Endodermal cell (in vitro differentiated cells): ENCODE measurements at regions not wholly inside any gene's neighbourhood (a gene's known extent, or its start where the extent isn't known, plus 50 kb on each side); places are given as distances from the start of the nearest gene placed in this dataset.
"Not testable (repeated sequence)": the region's sequence is repeated elsewhere in the genome, so short reads cannot be mapped to it uniquely, and the experiment has no call there.

ENCODE experiments used
- DNase-seq: peaks from one replicate; pipeline ENCODE4 v3.0.0-alpha.2; 2017
- H3K27ac ChIP-seq: 2 replicates; pipeline ENCODE4 v1.5.1; 2013; ENCODE audit warnings: mild to moderate bottlenecking, low read depth, low read length, moderate library complexity
- H3K27me3 ChIP-seq: 2 replicates; pipeline ENCODE4 v1.6.1; 2013; ENCODE audit warnings: mild to moderate bottlenecking, low read length, moderate library complexity; ENCODE audit not compliant: insufficient read depth, control insufficient read depth, poor library complexity, severe bottlenecking
- H3K36me3 ChIP-seq: 2 replicates; pipeline ENCODE4 v1.7.0; 2013; ENCODE audit warnings: mild to moderate bottlenecking, low read length, moderate library complexity; ENCODE audit not compliant: control insufficient read depth, insufficient read depth
- H3K4me1 ChIP-seq: one replicate; pipeline ENCODE4 v1.7.0; 2013; ENCODE audit warnings: low read length; ENCODE audit not compliant: control insufficient read depth, insufficient read depth
- H3K4me3 ChIP-seq: 2 replicates; pipeline ENCODE4 v1.5.1; 2013; ENCODE audit warnings: mild to moderate bottlenecking, low read length, moderate library complexity
- H3K9ac ChIP-seq: 2 replicates; pipeline ENCODE4 v1.6.1; 2013; ENCODE audit warnings: mild to moderate bottlenecking, low read length, moderate library complexity; ENCODE audit not compliant: poor library complexity, severe bottlenecking; ENCODE audit errors: extremely low read depth
- H3K9me3 ChIP-seq: 2 replicates; pipeline ENCODE4 v1.6.1; 2013; ENCODE audit warnings: mild to moderate bottlenecking, low read length, moderate library complexity; ENCODE audit not compliant: control insufficient read depth
- H3K27ac Mint-ChIP-seq: 2 replicates; pipeline ENCODE4 v1.8.0; 2020; ENCODE audit warnings: mixed read lengths
- H3K27me3 Mint-ChIP-seq: 2 replicates; pipeline ENCODE4 v1.8.0; 2021; ENCODE audit warnings: mild to moderate bottlenecking, mixed read lengths; ENCODE audit not compliant: insufficient read depth
- H3K36me3 Mint-ChIP-seq: 2 replicates; pipeline ENCODE4 v1.8.0; 2020; ENCODE audit warnings: low read depth, mixed read lengths
- H3K4me1 Mint-ChIP-seq: 2 replicates; pipeline ENCODE4 v1.8.0; 2020; ENCODE audit warnings: mixed read lengths
- H3K4me3 Mint-ChIP-seq: 2 replicates; pipeline ENCODE4 v1.8.0; 2020; ENCODE audit warnings: mild to moderate bottlenecking, moderate library complexity, mixed read lengths
- H3K9me3 Mint-ChIP-seq: 2 replicates; pipeline ENCODE4 v1.8.0; 2020; ENCODE audit warnings: mild to moderate bottlenecking, mixed read lengths
- WGBS, 2 experiments: methylation state at CpG; one replicate each; pipeline versions ENCODE4 v1.1.5 to v1.1.7; 2013; ENCODE audit warnings: missing lambda C conversion rate in 2 of 2, mixed read lengths in 1 of 2; ENCODE audit not compliant: insufficient coverage in 1 of 2, insufficient read length in 1 of 2; 5-methylcytosine and 5-hydroxymethylcytosine counted together
- TF ChIP-seq, protein P1 (sequence below): fragments of 200-600 bp; sonication (generic); conservative IDR thresholded peaks from 2 replicates; pipeline ENCODE4 v1.5.0; 2021; ENCODE audit warnings: antibody characterized with exemption, mild to moderate bottlenecking

DNA sequence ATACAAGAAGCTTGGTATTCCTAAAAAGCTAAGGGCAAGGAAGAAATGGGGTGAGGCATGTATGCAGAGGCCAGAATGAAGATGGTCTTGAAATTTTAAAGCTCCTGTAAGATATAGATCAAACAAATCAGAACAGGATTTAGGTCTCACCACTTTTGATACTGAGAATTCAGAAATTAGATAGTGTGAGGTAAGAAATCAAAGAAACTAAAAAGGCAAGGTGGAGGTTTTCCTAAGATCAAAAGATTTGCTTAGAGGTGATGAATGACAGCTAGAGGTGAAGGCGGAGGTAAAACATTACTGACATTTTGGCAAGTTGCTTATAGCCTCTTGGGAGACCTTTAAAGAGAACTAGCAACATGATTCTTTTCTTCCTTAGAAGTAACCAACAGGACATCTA is 225.2 kb upstream of the SGK1 start:
- no peak for DNase-seq
- WGBS, 2 experiments = 83 to 95% methylated on average over 1 of the region's 1 CpG
- Mint-ChIP-seq H3K4me3 (no peak overlapping the region), H3K4me1 (no peaks in the 10 kb centered on the region), H3K27ac (no peak overlapping the region), H3K27me3 (no peaks in the 10 kb centered on the region), H3K9me3 (no peaks in the 10 kb centered on the region), H3K36me3 (no peaks in the 10 kb centered on the region)
- Histone ChIP-seq H3K36me3 (no peaks in the 10 kb centered on the region), H3K9ac (no peak overlapping the region), H3K27ac (no peak overlapping the region), H3K27me3 (no peaks in the 10 kb centered on the region), H3K9me3 (no peaks in the 10 kb centered on the region), H3K4me1 (no peaks in the 10 kb centered on the region), H3K4me3 (no peak overlapping the region)
- TF ChIP-seq, protein P1, sequence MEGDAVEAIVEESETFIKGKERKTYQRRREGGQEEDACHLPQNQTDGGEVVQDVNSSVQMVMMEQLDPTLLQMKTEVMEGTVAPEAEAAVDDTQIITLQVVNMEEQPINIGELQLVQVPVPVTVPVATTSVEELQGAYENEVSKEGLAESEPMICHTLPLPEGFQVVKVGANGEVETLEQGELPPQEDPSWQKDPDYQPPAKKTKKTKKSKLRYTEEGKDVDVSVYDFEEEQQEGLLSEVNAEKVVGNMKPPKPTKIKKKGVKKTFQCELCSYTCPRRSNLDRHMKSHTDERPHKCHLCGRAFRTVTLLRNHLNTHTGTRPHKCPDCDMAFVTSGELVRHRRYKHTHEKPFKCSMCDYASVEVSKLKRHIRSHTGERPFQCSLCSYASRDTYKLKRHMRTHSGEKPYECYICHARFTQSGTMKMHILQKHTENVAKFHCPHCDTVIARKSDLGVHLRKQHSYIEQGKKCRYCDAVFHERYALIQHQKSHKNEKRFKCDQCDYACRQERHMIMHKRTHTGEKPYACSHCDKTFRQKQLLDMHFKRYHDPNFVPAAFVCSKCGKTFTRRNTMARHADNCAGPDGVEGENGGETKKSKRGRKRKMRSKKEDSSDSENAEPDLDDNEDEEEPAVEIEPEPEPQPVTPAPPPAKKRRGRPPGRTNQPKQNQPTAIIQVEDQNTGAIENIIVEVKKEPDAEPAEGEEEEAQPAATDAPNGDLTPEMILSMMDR = no peak

DNA sequence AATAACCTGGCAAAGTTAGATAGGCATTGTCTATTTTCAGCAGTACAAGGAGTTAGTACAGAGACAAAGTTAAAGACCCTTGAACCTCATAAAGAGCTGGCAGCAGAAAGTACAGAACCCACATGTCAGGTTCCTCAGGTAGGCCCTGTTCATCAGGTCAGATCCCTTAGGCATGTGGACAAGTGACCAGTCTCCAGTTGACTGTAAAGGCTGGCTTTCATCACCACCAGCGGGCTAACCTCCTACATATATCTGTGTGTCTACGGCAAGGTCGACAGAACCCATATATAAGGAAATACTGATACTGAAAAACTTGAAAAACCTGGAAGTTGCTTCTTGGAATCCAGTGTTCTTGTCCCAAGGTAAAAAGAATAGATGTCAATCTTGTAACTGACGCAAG is 223.1 kb upstream of the SGK1 start:
- no peak overlapping the region for H3K27ac Mint-ChIP-seq
- WGBS, 2 experiments = 91 to 98% methylated on average over 3 to 4 of the region's 4 CpGs
- Histone ChIP-seq H3K4me1 (no peaks in the 10 kb centered on the region), H3K27ac (no peak overlapping the region), H3K27me3 (no peaks in the 10 kb centered on the region), H3K4me3 (no peak overlapping the region), H3K36me3 (no peaks in the 10 kb centered on the region), H3K9me3 (no peaks in the 10 kb centered on the region), H3K9ac (no peak overlapping the region)
- H3K4me1 Mint-ChIP-seq = no peaks in the 10 kb centered on the region
- H3K36me3 Mint-ChIP-seq = no peaks in the 10 kb centered on the region
- TF ChIP-seq, protein P1 = no peak
- no peak overlapping the region for H3K4me3 Mint-ChIP-seq
- no peaks in the 10 kb centered on the region for H3K27me3 Mint-ChIP-seq
- no peak for DNase-seq
- H3K9me3 Mint-ChIP-seq = no peaks in the 10 kb centered on the region

- no peak overlapping the region for H3K9ac ChIP-seq
- no peaks in the 10 kb centered on the region for H3K9me3 ChIP-seq
- no peaks in the 10 kb centered on the region for H3K36me3 ChIP-seq
- DNase-seq = no peak
- Mint-ChIP-seq H3K9me3 (no peaks in the 10 kb centered on the region), H3K4me1 (no peaks in the 10 kb centered on the region), H3K4me3 (no peak overlapping the region), H3K27me3 (no peaks in the 10 kb centered on the region), H3K27ac (no peak overlapping the region), H3K36me3 (no peaks in the 10 kb centered on the region)
- no peaks in the 10 kb centered on the region for H3K27me3 ChIP-seq
- TF ChIP-seq, protein P1 = no peak
- no peak overlapping the region for H3K4me3 ChIP-seq
- no peaks in the 10 kb centered on the region for H3K4me1 ChIP-seq
- no peak overlapping the region for H3K27ac ChIP-seq
- WGBS, 2 experiments = 80 to 91% methylated on average over 5 to 7 of the region's 7 CpGs
These were observed 222.0 kb upstream of the SGK1 start for GRCh38 chr6:134539865-134540323.

- H3K27ac ChIP-seq, H3K4me1 Mint-ChIP-seq, H3K27me3 ChIP-seq, DNase-seq, H3K36me3 ChIP-seq, H3K36me3 Mint-ChIP-seq, H3K4me3 ChIP-seq, H3K4me1 ChIP-seq, H3K9me3 Mint-ChIP-seq, H3K27ac Mint-ChIP-seq, H3K27me3 Mint-ChIP-seq, H3K9me3 ChIP-seq, H3K4me3 Mint-ChIP-seq, H3K9ac ChIP-seq: not testable (repeated sequence)
- WGBS, 2 experiments = 92 to 100% methylated on average over 5 to 10 of the region's 10 CpGs
These were observed 219.9 kb upstream of the SGK1 start for GRCh38 chr6:134537765-134538164.
